Endothelial cell of umbilical vein (primary cell): ENCODE measurements at regions not wholly inside any gene's neighbourhood (a gene's known extent, or its start where the extent isn't known, plus 50 kb on each side); places are given as distances from the start of the nearest gene placed in this dataset.

Source experiments
- BruUV-seq: library from RNA; stranded (reverse); fragments of 400-500 nt; replicated peaks from 2 replicates; lab custom pipeline; 2021; lab: Mats Ljungman, UMichigan
- CTCF ChIA-PET: fragments of 300-600, 350-600 bp; sonication (Branson Sonifier 250); formaldehyde crosslinking; loops from one replicate; lab custom pipeline; 2021; ENCODE audit warnings: antibody characterized with exemption, inconsistent platforms; lab: Charles Lee
- POLR2A ChIA-PET: fragments of 300-600, 350-600 bp; sonication (Branson Sonifier 250); formaldehyde crosslinking; loops from one replicate; lab custom pipeline; 2021; ENCODE audit warnings: antibody characterized with exemption, inconsistent platforms; lab: Charles Lee
- DNase-seq: peaks from one replicate; pipeline ENCODE4 v3.0.0-alpha.2; 2011; ENCODE audit warnings: low read depth, low spot score
- FAIRE-seq: peaks from 2 replicates; lab custom pipeline; 2011; peaks lifted over from hg19 to GRCh38; lab: Jason Lieb, UNC
- H2AFZ ChIP-seq: 2 replicates; pipeline ENCODE4 v1.6.0; 2012; ENCODE audit warnings: low read depth, low read length, control low read depth, inconsistent platforms
- H3K27ac ChIP-seq: 2 replicates; pipeline ENCODE4 v1.5.1; 2011; ENCODE audit warnings: low read depth, mild to moderate bottlenecking, control low read depth, low read length, moderate library complexity; ENCODE audit not compliant: insufficient read depth
- H3K27me3 ChIP-seq, 2 experiments: 2 replicates each; pipeline versions ENCODE4 v1.6.0 to v1.6.1; 2011; ENCODE audit warnings: low read length in 2 of 2, mixed read lengths in 1 of 2; ENCODE audit not compliant: control insufficient read depth in 2 of 2, insufficient read depth in 2 of 2
- H3K36me3 ChIP-seq, 2 experiments: 2 replicates in 1 of 2; 3 replicates in 1 of 2; pipeline ENCODE4 v1.5.1; 2011; ENCODE audit warnings: low read length in 2 of 2, mild to moderate bottlenecking in 1 of 2, moderate library complexity in 1 of 2; ENCODE audit not compliant: control insufficient read depth in 2 of 2, insufficient read depth in 2 of 2; ENCODE audit errors: extremely low read depth in 1 of 2
- H3K4me1 ChIP-seq: 3 replicates; pipeline ENCODE4 v1.5.1; 2011; ENCODE audit warnings: mild to moderate bottlenecking, low read length; ENCODE audit not compliant: control insufficient read depth, insufficient read depth; ENCODE audit errors: extremely low read depth
- H3K4me2 ChIP-seq: 2 replicates; pipeline ENCODE4 v1.6.1; 2011; ENCODE audit warnings: low read length, control low read depth, mixed read lengths; ENCODE audit not compliant: insufficient read depth
- H3K4me3 ChIP-seq, 3 experiments: fragments of 200-600 bp in 1 of 3; sonication (generic), shearing (Covaris generic) in 1 of 3; replicated peaks in 1 of 3; 2 replicates each; pipeline ENCODE4 v1.5.1; 2011 to 2016; ENCODE audit warnings: control low read depth in 3 of 3, low read length in 3 of 3, mild to moderate bottlenecking in 2 of 3, inconsistent platforms in 1 of 3, low read depth in 1 of 3, moderate library complexity in 1 of 3; ENCODE audit not compliant: insufficient read depth in 1 of 3
- H3K79me2 ChIP-seq: 2 replicates; pipeline ENCODE4 v1.6.0; 2012; ENCODE audit warnings: low read length, inconsistent platforms; ENCODE audit not compliant: control insufficient read depth, insufficient read depth
- H3K9ac ChIP-seq: replicated peaks from 2 replicates; pipeline ENCODE3; 2011; ENCODE audit warnings: low read length, control low read depth; ENCODE audit not compliant: insufficient read depth; ENCODE audit errors: extremely low read depth
- H3K9me1 ChIP-seq: replicated peaks from 3 replicates; pipeline ENCODE4 v1.6.0; 2011; ENCODE audit warnings: mild to moderate bottlenecking, low read length; ENCODE audit not compliant: control insufficient read depth, insufficient read depth; ENCODE audit errors: extremely low read depth
- H3K9me3 ChIP-seq: replicated peaks from 2 replicates; pipeline ENCODE4 v1.5.1; 2012; ENCODE audit warnings: low read length, inconsistent platforms; ENCODE audit not compliant: control insufficient read depth, insufficient read depth
- H4K20me1 ChIP-seq: replicated peaks from 2 replicates; pipeline ENCODE3; 2011; ENCODE audit warnings: mild to moderate bottlenecking, low read length; ENCODE audit not compliant: control insufficient read depth, insufficient read depth; ENCODE audit errors: extremely low read depth
- EZH2 ChIP-seq: IDR thresholded peaks from 2 replicates; pipeline ENCODE4 v1.6.1; 2012; ENCODE audit warnings: borderline replicate concordance, low read depth, mild to moderate bottlenecking, moderate library complexity, low read length, inconsistent platforms; ENCODE audit not compliant: severe bottlenecking
- FOS ChIP-seq: IDR thresholded peaks from 2 replicates; pipeline ENCODE4 v1.6.1; 2011; ENCODE audit warnings: mild to moderate bottlenecking, low read length, moderate library complexity, borderline replicate concordance; ENCODE audit not compliant: insufficient read depth
- GATA2 ChIP-seq: IDR thresholded peaks from 2 replicates; pipeline ENCODE4 v1.7.0; 2011; ENCODE audit warnings: low read depth, mild to moderate bottlenecking, moderate library complexity, mixed read lengths, low read length; ENCODE audit not compliant: insufficient read length, insufficient read depth
- JUN ChIP-seq: IDR thresholded peaks from 2 replicates; pipeline ENCODE4 v1.6.1; 2011; ENCODE audit warnings: borderline replicate concordance, low read depth; ENCODE audit not compliant: insufficient read length, insufficient read depth
- MYC ChIP-seq: IDR thresholded peaks from one replicate; pipeline ENCODE4 v1.6.1; 2011; ENCODE audit warnings: mild to moderate bottlenecking, low read depth, low read length
- POLR2A ChIP-seq: IDR thresholded peaks from 2 replicates; pipeline ENCODE4 v1.6.1; 2012; ENCODE audit warnings: low read depth, mild to moderate bottlenecking, control low read depth, low read length
- POLR2AphosphoS5 ChIP-seq: IDR thresholded peaks from 2 replicates; pipeline ENCODE4 v1.6.1; 2012; ENCODE audit warnings: low read depth, mild to moderate bottlenecking, control low read depth, low read length, moderate library complexity; ENCODE audit not compliant: insufficient read depth
- dilution Hi-C: fragments of 300-500 bp; cut with MboI; formaldehyde crosslinking; loops from one replicate; pipeline ENCODE4 v1.15.0; 2019; ENCODE audit warnings: low sequenced_read_pairs; ENCODE audit not compliant: extremely low pct_ligation_motif_present
- intact Hi-C: fragments of 100-400 bp; cut with micrococcal nuclease; formaldehyde crosslinking; loops from one replicate; pipeline ENCODE4 v1.10.0; 2022
- TF ChIP-seq, protein P1 (sequence below), 2 donors: IDR thresholded peaks; 1 replicate in 1 of 2; 2 replicates in 1 of 2; pipeline ENCODE4 v1.5.1; 2011; ENCODE audit warnings: low read length in 2 of 2, mild to moderate bottlenecking in 2 of 2, moderate library complexity in 2 of 2, control low read depth in 1 of 2, inconsistent platforms in 1 of 2, low read depth in 1 of 2; ENCODE audit not compliant: insufficient read depth in 1 of 2; ENCODE audit errors: extremely low read depth in 1 of 2
- TF ChIP-seq, protein P2 (sequence below): IDR thresholded peaks from 2 replicates; pipeline ENCODE4 v1.6.1; 2011; ENCODE audit not compliant: insufficient read depth, insufficient read length

DNA sequence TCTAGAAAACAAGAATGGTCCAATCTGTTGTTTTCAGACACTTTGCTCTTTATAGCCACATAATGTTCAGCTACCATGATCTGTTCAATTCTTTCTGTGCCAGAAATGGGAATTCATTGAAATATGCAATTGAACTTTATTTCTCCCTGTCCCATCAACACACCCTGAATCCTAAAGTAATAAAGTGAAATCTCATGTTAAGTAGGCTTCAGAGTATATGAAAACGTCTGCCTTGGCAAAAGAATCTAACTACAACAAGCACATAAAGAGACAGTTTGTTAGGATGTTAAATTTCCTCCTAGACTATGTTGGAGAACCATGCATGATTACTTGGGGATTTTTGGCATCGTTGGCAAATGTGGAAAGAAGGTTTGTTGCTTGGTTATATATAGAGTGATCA, 722.7 kb downstream of the XPNPEP1 start:
- no peak overlapping the region for H3K27ac ChIP-seq
- POLR2A ChIA-PET = no interaction called here
- H2AFZ ChIP-seq = no peak overlapping the region
- H3K9me3 ChIP-seq = peaks cover 4% of the 10 kb centered on the region
- no peak overlapping the region for H3K4me3 ChIP-seq
- H3K4me1 ChIP-seq = no peaks in the 10 kb centered on the region
- no peak overlapping the region for H3K4me2 ChIP-seq
- FAIRE-seq = no peak
- CTCF ChIA-PET = no interaction called here
- H3K79me2 ChIP-seq = no peaks in the 10 kb centered on the region
- no peaks in the 10 kb centered on the region for H3K36me3 ChIP-seq
- no peak for DNase-seq
- TF ChIP-seq EZH2 (no peak), GATA2 (no peak), POLR2AphosphoS5 (no peak), JUN (no peak), POLR2A (no peak), FOS (no peak)
- TF ChIP-seq, protein P1, sequence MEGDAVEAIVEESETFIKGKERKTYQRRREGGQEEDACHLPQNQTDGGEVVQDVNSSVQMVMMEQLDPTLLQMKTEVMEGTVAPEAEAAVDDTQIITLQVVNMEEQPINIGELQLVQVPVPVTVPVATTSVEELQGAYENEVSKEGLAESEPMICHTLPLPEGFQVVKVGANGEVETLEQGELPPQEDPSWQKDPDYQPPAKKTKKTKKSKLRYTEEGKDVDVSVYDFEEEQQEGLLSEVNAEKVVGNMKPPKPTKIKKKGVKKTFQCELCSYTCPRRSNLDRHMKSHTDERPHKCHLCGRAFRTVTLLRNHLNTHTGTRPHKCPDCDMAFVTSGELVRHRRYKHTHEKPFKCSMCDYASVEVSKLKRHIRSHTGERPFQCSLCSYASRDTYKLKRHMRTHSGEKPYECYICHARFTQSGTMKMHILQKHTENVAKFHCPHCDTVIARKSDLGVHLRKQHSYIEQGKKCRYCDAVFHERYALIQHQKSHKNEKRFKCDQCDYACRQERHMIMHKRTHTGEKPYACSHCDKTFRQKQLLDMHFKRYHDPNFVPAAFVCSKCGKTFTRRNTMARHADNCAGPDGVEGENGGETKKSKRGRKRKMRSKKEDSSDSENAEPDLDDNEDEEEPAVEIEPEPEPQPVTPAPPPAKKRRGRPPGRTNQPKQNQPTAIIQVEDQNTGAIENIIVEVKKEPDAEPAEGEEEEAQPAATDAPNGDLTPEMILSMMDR (IDR thresholded peaks at IDR 0.05; ENCODE audit: extremely low read depth in 1 of 2, insufficient read depth in 1 of 2, low read depth in 1 of 2, low read length in 2 of 2) = no peak
- BruUV-seq = no TSS peak
- intact Hi-C loops (no loop called here), dilution Hi-C loops (no loop called here)
- no peaks in the 10 kb centered on the region for H3K9me1 ChIP-seq
- H3K27me3 ChIP-seq = no peaks in the 10 kb centered on the region
- no peak overlapping the region for H3K9ac ChIP-seq
- no peaks in the 10 kb centered on the region for H4K20me1 ChIP-seq

DNA sequence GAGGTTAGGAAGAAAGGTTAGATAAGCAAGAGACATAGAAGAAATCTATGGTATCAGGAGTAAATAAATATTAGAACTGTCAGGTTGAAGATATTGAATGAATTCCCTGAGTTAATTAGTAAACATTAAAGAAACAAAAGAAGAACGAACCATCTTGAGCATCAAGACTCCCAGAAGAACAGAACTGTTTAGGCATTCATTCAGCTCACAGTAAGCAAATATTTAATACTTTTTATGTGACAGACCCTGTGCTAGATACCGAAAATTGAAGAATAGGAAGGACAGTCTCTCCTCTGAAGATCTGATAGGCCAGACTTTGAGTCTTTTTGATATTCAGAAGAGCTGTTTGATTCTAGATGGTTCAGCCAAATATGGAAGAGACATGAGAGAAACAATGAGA, 731.5 kb downstream of the XPNPEP1 start:
- no TSS peak for BruUV-seq
- POLR2A ChIA-PET = no interaction called here
- CTCF ChIA-PET = no interaction called here

More for the DNA sequence above, 731.5 kb downstream of the XPNPEP1 start:
- no peaks in the 10 kb centered on the region for H3K79me2 ChIP-seq
- TF ChIP-seq, protein P2, sequence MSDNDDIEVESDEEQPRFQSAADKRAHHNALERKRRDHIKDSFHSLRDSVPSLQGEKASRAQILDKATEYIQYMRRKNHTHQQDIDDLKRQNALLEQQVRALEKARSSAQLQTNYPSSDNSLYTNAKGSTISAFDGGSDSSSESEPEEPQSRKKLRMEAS = no peak
- no peak for TF ChIP-seq JUN
- TF ChIP-seq POLR2A = no peak
- TF ChIP-seq, protein P1 (IDR thresholded peaks at IDR 0.05; ENCODE audit: extremely low read depth in 1 of 2, insufficient read depth in 1 of 2, low read depth in 1 of 2, low read length in 2 of 2) = no peak
- TF ChIP-seq EZH2 = no peak
- TF ChIP-seq GATA2 = no peak
- TF ChIP-seq FOS = no peak
- TF ChIP-seq POLR2AphosphoS5 = no peak
- TF ChIP-seq MYC = no peak
- H3K36me3 ChIP-seq = no peaks in the 10 kb centered on the region
- no peak overlapping the region for H3K9ac ChIP-seq
- dilution Hi-C loops = no loop called here
- intact Hi-C loops = no loop called here
- H4K20me1 ChIP-seq = no peaks in the 10 kb centered on the region
- H2AFZ ChIP-seq = no peak overlapping the region
- no peaks in the 10 kb centered on the region for H3K27me3 ChIP-seq
- peaks cover 8% of the 10 kb centered on the region for H3K9me3 ChIP-seq
- no peaks in the 10 kb centered on the region for H3K9me1 ChIP-seq
- H3K4me2 ChIP-seq = no peak overlapping the region
- FAIRE-seq (no peak), DNase-seq (no peak)
- H3K27ac ChIP-seq = no peak overlapping the region
- H3K4me3 ChIP-seq = no peak overlapping the region
- no peaks in the 10 kb centered on the region for H3K4me1 ChIP-seq
